HG02759 (cell line): ENCODE measurements at regions not wholly inside any gene's neighbourhood (a gene's known extent, or its start where the extent isn't known, plus 50 kb on each side); places are given as distances from the start of the nearest gene placed in this dataset.

Source experiments
- ATAC-seq: cut with Tn5 transposase; IDR thresholded peaks from one replicate; pipeline ENCODE4 v1.9.1; 2021; ENCODE audit warnings: mild to moderate bottlenecking, moderate library complexity; ENCODE audit not compliant: unreplicated experiment

GRCh38 chr3:137061186-137061585 is 103.4 kb downstream of the IL20RB start:
- no peak for ATAC-seq

- ATAC-seq: peak; percentile 86
Measured at GRCh38 chr3:137062250-137062649, 104.5 kb downstream of the IL20RB start.

GRCh38 chr3:137065381-137065780 is 107.6 kb downstream of the IL20RB start:
- ATAC-seq: no peak

GRCh38 chr3:137066092-137066491 is 108.3 kb downstream of the IL20RB start:
- no peak for ATAC-seq

GRCh38 chr3:137071104-137071503 is 113.3 kb downstream of the IL20RB start:
- no peak for ATAC-seq

GRCh38 chr3:137075020-137075419 is 117.2 kb downstream of the IL20RB start:
- ATAC-seq: no peak

- ATAC-seq: no peak
Measured at GRCh38 chr3:137078040-137078439, 120.3 kb downstream of the IL20RB start.

- ATAC-seq: no peak
Measured at GRCh38 chr3:137079571-137079970, 121.8 kb downstream of the IL20RB start.

- no peak for ATAC-seq
Measured at GRCh38 chr3:137081711-137082110, 123.9 kb downstream of the IL20RB start.

- ATAC-seq: no peak
Measured at GRCh38 chr3:137082763-137083162, 125.0 kb downstream of the IL20RB start.

- ATAC-seq: no peak
Measured at GRCh38 chr3:137083332-137083731, 125.5 kb downstream of the IL20RB start.

GRCh38 chr3:137084586-137084985 is 126.8 kb downstream of the IL20RB start:
- no peak for ATAC-seq

GRCh38 chr3:137097386-137097785 is 139.6 kb downstream of the IL20RB start:
- no peak for ATAC-seq

- no peak for ATAC-seq
Measured at GRCh38 chr3:137097852-137098251, 140.1 kb downstream of the IL20RB start.

GRCh38 chr3:137099364-137100219 is 141.8 kb downstream of the IL20RB start:
- ATAC-seq: no peak

GRCh38 chr3:137100326-137100725 is 142.5 kb downstream of the IL20RB start:
- ATAC-seq: no peak

GRCh38 chr3:137103739-137104138 is 146.0 kb downstream of the IL20RB start:
- ATAC-seq: no peak

- no peak for ATAC-seq
Measured at GRCh38 chr3:137105277-137105977, 147.6 kb downstream of the IL20RB start.

GRCh38 chr3:137106612-137107240 is 148.9 kb downstream of the IL20RB start:
- no peak for ATAC-seq

GRCh38 chr3:137108699-137109440 is 151.1 kb downstream of the IL20RB start:
- no peak for ATAC-seq

GRCh38 chr3:137110392-137110996 is 152.7 kb downstream of the IL20RB start:
- ATAC-seq: no peak
